IMR-90 (cell line): ENCODE measurements at regions not wholly inside any gene's neighbourhood (a gene's known extent, or its start where the extent isn't known, plus 50 kb on each side); places are given as distances from the start of the nearest gene placed in this dataset.

Source experiments
- ATAC-seq: fragments of 200-7000 bp; cut with Tn5 transposase; 2 replicates; pipeline ENCODE4 v1.9.1; 2020; ENCODE audit warnings: low read depth, mild to moderate bottlenecking, moderate library complexity
- BruUV-seq: library from RNA; stranded (reverse); fragments of 400-500 nt; replicated peaks from 2 replicates; lab custom pipeline; 2021; lab: Mats Ljungman, UMichigan
- CTCF ChIA-PET: fragments of 300-600 bp; formaldehyde crosslinking; extraction: SDS; loops from one replicate; lab custom pipeline; 2021; ENCODE audit warnings: antibody characterized with exemption; lab: Yijun Ruan, JAX
- POLR2A ChIA-PET: fragments of 300-600 bp; sonication (Branson Sonifier 250); formaldehyde crosslinking; loops from one replicate; lab custom pipeline; 2022; ENCODE audit warnings: antibody characterized with exemption; ENCODE audit not compliant: unreplicated experiment; lab: Charles Lee
- DNase-seq: peaks from one replicate; pipeline ENCODE4 v3.0.0; 2013
- H2AFZ ChIP-seq: replicated peaks from 2 replicates; pipeline ENCODE3; 2013; ENCODE audit warnings: low read length, mild to moderate bottlenecking; ENCODE audit not compliant: poor library complexity
- H2AK5ac ChIP-seq: 2 replicates; pipeline ENCODE4 v1.6.1; 2013; ENCODE audit warnings: low read depth, low read length, inconsistent platforms
- H2AK9ac ChIP-seq: replicated peaks from 2 replicates; pipeline ENCODE3; 2013; ENCODE audit warnings: mild to moderate bottlenecking, low read depth, low read length, moderate library complexity; ENCODE audit not compliant: poor library complexity
- H2BK120ac ChIP-seq: 2 replicates; pipeline ENCODE4 v1.6.1; 2013; ENCODE audit warnings: low read depth, low read length, inconsistent platforms
- H2BK15ac ChIP-seq: 3 replicates; pipeline ENCODE4 v1.6.1; 2013; ENCODE audit warnings: low read depth, low read length, inconsistent platforms
- H2BK20ac ChIP-seq: 2 replicates; pipeline ENCODE4 v1.6.1; 2013; ENCODE audit warnings: low read depth, mild to moderate bottlenecking, inconsistent platforms, low read length, moderate library complexity
- H2BK5ac ChIP-seq: 2 replicates; pipeline ENCODE4 v1.6.1; 2013; ENCODE audit warnings: mild to moderate bottlenecking, low read depth, low read length, inconsistent platforms; ENCODE audit not compliant: poor library complexity, severe bottlenecking
- H3K14ac ChIP-seq: replicated peaks from 2 replicates; pipeline ENCODE4 v1.6.1; 2013; ENCODE audit warnings: low read depth, low read length, inconsistent platforms
- H3K18ac ChIP-seq: 2 replicates; pipeline ENCODE4 v1.6.1; 2013; ENCODE audit warnings: low read depth, low read length, control low read depth
- H3K23ac ChIP-seq: 2 replicates; pipeline ENCODE4 v1.6.1; 2013; ENCODE audit warnings: low read depth, low read length, inconsistent platforms
- H3K27ac ChIP-seq: 2 replicates; pipeline ENCODE4 v1.5.1; 2013; ENCODE audit warnings: mild to moderate bottlenecking, control low read depth, low read length; ENCODE audit not compliant: insufficient read depth
- H3K27me3 ChIP-seq: 2 replicates; pipeline ENCODE4 v1.6.1; 2013; ENCODE audit warnings: low read length; ENCODE audit not compliant: control insufficient read depth, insufficient read depth
- H3K36me3 ChIP-seq: 2 replicates; pipeline ENCODE4 v1.6.1; 2013; ENCODE audit warnings: low read length, mixed read lengths; ENCODE audit not compliant: control insufficient read depth, insufficient read depth
- H3K4ac ChIP-seq: 2 replicates; pipeline ENCODE4 v1.6.1; 2013; ENCODE audit warnings: low read depth, low read length, inconsistent platforms
- H3K4me1 ChIP-seq: 2 replicates; pipeline ENCODE4 v1.6.1; 2013; ENCODE audit warnings: low read length, mixed read lengths; ENCODE audit not compliant: control insufficient read depth, insufficient read depth
- H3K4me2 ChIP-seq: 2 replicates; pipeline ENCODE4 v1.6.1; 2013; ENCODE audit warnings: low read depth, mild to moderate bottlenecking, control low read depth, low read length, moderate library complexity
- H3K4me3 ChIP-seq: 2 replicates; pipeline ENCODE4 v1.5.1; 2013; ENCODE audit warnings: low read depth, mild to moderate bottlenecking, control low read depth, low read length, moderate library complexity; ENCODE audit not compliant: insufficient read depth
- H3K56ac ChIP-seq: 2 replicates; pipeline ENCODE4 v1.6.1; 2013; ENCODE audit warnings: low read length, inconsistent platforms; ENCODE audit not compliant: insufficient read depth; ENCODE audit errors: extremely low read depth
- H3K79me1 ChIP-seq, 2 experiments: 2 replicates each; pipeline ENCODE4 v1.6.1; 2013; ENCODE audit warnings: low read length in 2 of 2, inconsistent platforms in 1 of 2, low read depth in 1 of 2
- H3K9ac ChIP-seq: 2 replicates; pipeline ENCODE4 v1.6.1; 2013; ENCODE audit warnings: low read depth, low read length, control low read depth
- H3K9me1 ChIP-seq: 2 replicates; pipeline ENCODE4 v1.6.1; 2013; ENCODE audit warnings: low read length, inconsistent platforms; ENCODE audit not compliant: insufficient read depth
- H3K9me3 ChIP-seq: 2 replicates; pipeline ENCODE4 v1.6.1; 2013; ENCODE audit warnings: low read length; ENCODE audit not compliant: control insufficient read depth, insufficient read depth
- H4K20me1 ChIP-seq: 2 replicates; pipeline ENCODE4 v1.6.1; 2013; ENCODE audit warnings: low read length, inconsistent platforms; ENCODE audit not compliant: insufficient read depth
- H4K5ac ChIP-seq: 2 replicates; pipeline ENCODE4 v1.6.1; 2013; ENCODE audit warnings: mild to moderate bottlenecking, low read depth, low read length, control low read depth
- H4K8ac ChIP-seq, 2 experiments: 2 replicates each; pipeline ENCODE4 v1.6.1; 2013; ENCODE audit warnings: low read depth in 2 of 2, low read length in 2 of 2, control low read depth in 1 of 2, inconsistent platforms in 1 of 2
- H4K91ac ChIP-seq: 2 replicates; pipeline ENCODE4 v1.6.1; 2013; ENCODE audit warnings: low read depth, low read length, inconsistent platforms; ENCODE audit not compliant: insufficient read depth
- BHLHE40 ChIP-seq: fragments of 150-350 bp; IDR thresholded peaks from 2 replicates; pipeline ENCODE4 v1.6.1; 2016; ENCODE audit warnings: mild to moderate bottlenecking, low read depth, low read length
- CEBPB ChIP-seq: IDR thresholded peaks from 2 replicates; pipeline ENCODE4 v1.6.1; 2012; ENCODE audit warnings: low read depth, low read length, improper control_type of control experiment
- ELK1 ChIP-seq: fragments of 150-350 bp; IDR thresholded peaks from 2 replicates; pipeline ENCODE4 v1.6.1; 2016; ENCODE audit warnings: low read depth, mild to moderate bottlenecking, low read length, moderate library complexity, borderline replicate concordance
- MAFK ChIP-seq: IDR thresholded peaks from 2 replicates; pipeline ENCODE4 v1.6.1; 2012; ENCODE audit warnings: low read depth, low read length, improper control_type of control experiment
- NFE2L2 ChIP-seq: fragments of 150-350 bp; IDR thresholded peaks from 2 replicates; pipeline ENCODE4 v1.6.1; 2016; ENCODE audit warnings: low read depth, mild to moderate bottlenecking, low read length
- RAD21 ChIP-seq: IDR thresholded peaks from 2 replicates; pipeline ENCODE4 v1.6.1; 2012; ENCODE audit warnings: low read length, improper control_type of control experiment
- RFX5 ChIP-seq: IDR thresholded peaks from 2 replicates; pipeline ENCODE4 v1.8.0; 2012; ENCODE audit warnings: low read depth, mild to moderate bottlenecking, low read length, moderate library complexity
- SMC3 ChIP-seq: fragments of 150-350 bp; IDR thresholded peaks from 2 replicates; pipeline ENCODE4 v1.6.1; 2016; ENCODE audit warnings: low read depth, mild to moderate bottlenecking, antibody characterized with exemption, low read length, moderate library complexity
- WGBS, 2 experiments: methylation state at CpG; one replicate each; pipeline versions ENCODE4 v1.1.5 to v1.1.7; 2013; ENCODE audit warnings: missing lambda C conversion rate in 2 of 2; ENCODE audit not compliant: insufficient read length in 1 of 2; ENCODE audit errors: extremely low coverage in 2 of 2; 5-methylcytosine and 5-hydroxymethylcytosine counted together
- dilution Hi-C: fragments of 300-500 bp; cut with HindIII; formaldehyde crosslinking; loops from one replicate; pipeline ENCODE4 v1.14.3; 2018; ENCODE audit warnings: low sequenced_read_pairs; ENCODE audit not compliant: unreplicated experiment
- in situ Hi-C: fragments of 300-500 bp; cut with MboI; formaldehyde crosslinking; loops from 3 replicates; pipeline ENCODE4 v1.14.3; 2019; ENCODE audit warnings: low sequenced_read_pairs, inconsistent platforms, mixed read lengths
- intact Hi-C: fragments of 100-400 bp; cut with micrococcal nuclease; formaldehyde crosslinking; loops from 2 replicates; pipeline ENCODE4 v1.10.0; 2022

- Histone ChIP-seq H2BK20ac (no peak overlapping the region), H3K4ac (no peak overlapping the region), H2BK120ac (no peak overlapping the region), H4K91ac (no peak overlapping the region), H2BK5ac (no peak overlapping the region), H3K4me1 (no peaks in the 10 kb centered on the region), H3K14ac (no peak overlapping the region), H2AK5ac (no peak overlapping the region), H3K9me3 (peaks cover 7% of the 10 kb centered on the region; the same call in 1 of the 2 replicates), H4K8ac (no peak overlapping the region), H4K20me1 (no peaks in the 10 kb centered on the region), H3K23ac (no peak overlapping the region), H3K9ac (no peak overlapping the region), H3K9me1 (0 out of 2 replicates have a peak, but pooled peaks cover 5% of the 10 kb centered on the region), H3K4me3 (no peak overlapping the region), H2AFZ (peak overlapping the region; percentile 84), H3K27ac (no peak overlapping the region), H3K79me1 (no peaks in the 10 kb centered on the region), H3K18ac (no peak overlapping the region), H2BK15ac (no peak overlapping the region), H3K56ac (no peak overlapping the region), H3K36me3 (no peaks in the 10 kb centered on the region), H3K27me3 (no peaks in the 10 kb centered on the region), H3K4me2 (no peak overlapping the region), H4K5ac (no peak overlapping the region), H2AK9ac (no peak overlapping the region)
- no TSS peak for BruUV-seq
- 77% methylated on average over 24 of the region's 43 CpGs; no CpG with 5 or more reads in 1 of the 2 experiments for WGBS, 2 experiments
- ATAC-seq (no peak), DNase-seq (no peak)
- in situ Hi-C loops, result no loop called here
- POLR2A ChIA-PET, result no interaction called here
- no peak for TF ChIP-seq NFE2L2
- no peak for TF ChIP-seq RAD21
- TF ChIP-seq ELK1, result no peak
- TF ChIP-seq RFX5, result no peak
- no peak for TF ChIP-seq MAFK
- TF ChIP-seq SMC3, result no peak
- TF ChIP-seq CEBPB, result no peak
- TF ChIP-seq BHLHE40, result no peak
- dilution Hi-C loops, result no loop called here
- intact Hi-C loops, result no loop called here
- CTCF ChIA-PET, result no interaction called here
These were observed 51.9 kb upstream of the TBX3 start for GRCh38 chr12:114735680-114736374.
